WTC11 (cell line): ENCODE measurements at regions not wholly inside any gene's neighbourhood (a gene's known extent, or its start where the extent isn't known, plus 50 kb on each side); places are given as distances from the start of the nearest gene placed in this dataset.
A peak's percentile ranks its signal among the peaks of the same experiment; 100 is the strongest.

ENCODE experiments used
- ATAC-seq: fragments of 200-7000 bp; cut with Tn5 transposase; 2 replicates; pipeline ENCODE4 v1.10.0; 2021; ENCODE audit warnings: mild to moderate bottlenecking, moderate library complexity
- CTCF ChIA-PET: fragments of 300-600 bp; sonication (Branson Sonifier 250); formaldehyde crosslinking; loops from one replicate; lab custom pipeline; 2021; ENCODE audit warnings: antibody characterized with exemption; lab: Charles Lee
- POLR2A ChIA-PET: fragments of 350-600 bp; sonication (Branson Sonifier 250); formaldehyde crosslinking; loops from one replicate; lab custom pipeline; 2021; ENCODE audit warnings: antibody characterized with exemption; lab: Charles Lee
- DNase-seq: peaks from one replicate; pipeline ENCODE4 v3.0.0; 2021; ENCODE audit warnings: low spot score
- H3K27ac Mint-ChIP-seq: 2 replicates; pipeline ENCODE4 v1.8.0; 2021; ENCODE audit warnings: mixed read lengths
- H3K27me3 Mint-ChIP-seq: 2 replicates; pipeline ENCODE4 v1.8.0; 2021; ENCODE audit warnings: low read depth, mild to moderate bottlenecking, moderate library complexity, mixed read lengths
- H3K36me3 Mint-ChIP-seq: 2 replicates; pipeline ENCODE4 v1.8.0; 2021; ENCODE audit warnings: mixed read lengths
- H3K4me1 Mint-ChIP-seq: 2 replicates; pipeline ENCODE4 v1.8.0; 2022; ENCODE audit warnings: mixed read lengths
- H3K4me3 Mint-ChIP-seq: 2 replicates; pipeline ENCODE4 v1.8.0; 2021; ENCODE audit warnings: mild to moderate bottlenecking, moderate library complexity, mixed read lengths
- H3K9me3 Mint-ChIP-seq: 2 replicates; pipeline ENCODE4 v1.8.0; 2021; ENCODE audit warnings: mixed read lengths
- ESRRA ChIP-seq: sonication (generic); formaldehyde crosslinking; IDR thresholded peaks from 2 replicates; pipeline ENCODE4 v1.8.1; 2022; ENCODE audit warnings: mild to moderate bottlenecking, missing genetic modification reagents, borderline replicate concordance
- FOXJ3 ChIP-seq: sonication (generic); formaldehyde crosslinking; IDR thresholded peaks from 2 replicates; pipeline ENCODE4 v1.9.0; 2021; ENCODE audit warnings: missing genetic modification reagents, mild to moderate bottlenecking, borderline replicate concordance
- GTF2I ChIP-seq: fragments of 250-450 bp; sonication (Bioruptor Pico); conservative IDR thresholded peaks from 2 replicates; pipeline ENCODE4 v1.4.0; 2021; ENCODE audit warnings: mild to moderate bottlenecking
- NFATC4 ChIP-seq: fragments of 250-450 bp; sonication (Bioruptor Pico); IDR thresholded peaks from 2 replicates; pipeline ENCODE4 v1.9.0; 2021; ENCODE audit warnings: mild to moderate bottlenecking
- NR2C2 ChIP-seq: sonication (generic); formaldehyde crosslinking; IDR thresholded peaks from 2 replicates; pipeline ENCODE4 v1.8.0; 2022; ENCODE audit warnings: mild to moderate bottlenecking, missing genetic modification reagents
- PRRX2 ChIP-seq: fragments of 250-450 bp; sonication (Bioruptor Pico); IDR thresholded peaks from 2 replicates; pipeline ENCODE4 v1.8.0; 2021; ENCODE audit warnings: mild to moderate bottlenecking
- TEAD1 ChIP-seq: sonication (generic); formaldehyde crosslinking; IDR thresholded peaks from 2 replicates; pipeline ENCODE4 v1.8.0; 2022; ENCODE audit warnings: mild to moderate bottlenecking, missing genetic modification reagents
- TEAD4 ChIP-seq: sonication (generic); formaldehyde crosslinking; IDR thresholded peaks from 2 replicates; pipeline ENCODE4 v1.8.0; 2022; ENCODE audit warnings: mild to moderate bottlenecking, missing genetic modification reagents
- TP53 ChIP-seq: sonication (generic); formaldehyde crosslinking; IDR thresholded peaks from 2 replicates; pipeline ENCODE4 v1.8.1; 2023; ENCODE audit warnings: mild to moderate bottlenecking, missing genetic modification reagents
- ZBTB21 ChIP-seq: sonication (generic); formaldehyde crosslinking; IDR thresholded peaks from 2 replicates; pipeline ENCODE4 v1.8.1; 2023; ENCODE audit warnings: mild to moderate bottlenecking, missing genetic modification reagents, borderline replicate concordance
- ZNF121 ChIP-seq: sonication (generic); formaldehyde crosslinking; IDR thresholded peaks from 2 replicates; pipeline ENCODE4 v1.8.0; 2023; ENCODE audit warnings: missing genetic modification reagents
- ZNF219 ChIP-seq: sonication (generic); formaldehyde crosslinking; IDR thresholded peaks from 2 replicates; pipeline ENCODE4 v1.8.0; 2023; ENCODE audit warnings: missing genetic modification reagents, mild to moderate bottlenecking, borderline replicate concordance
- ZNF317 ChIP-seq: sonication (generic); formaldehyde crosslinking; IDR thresholded peaks from 2 replicates; pipeline ENCODE4 v1.8.1; 2023; ENCODE audit warnings: low read depth, mild to moderate bottlenecking, moderate library complexity, missing genetic modification reagents, borderline replicate concordance
- ZNF423 ChIP-seq: fragments of 250-450 bp; sonication (Bioruptor Pico); IDR thresholded peaks from 2 replicates; pipeline ENCODE4 v2.1.2; 2022; ENCODE audit warnings: mild to moderate bottlenecking, moderate library complexity
- ZNF671 ChIP-seq: fragments of 250-450 bp; sonication (Bioruptor Pico); IDR thresholded peaks from 2 replicates; pipeline ENCODE4 v1.8.0; 2021; ENCODE audit warnings: mild to moderate bottlenecking
- TF ChIP-seq, protein P1 (sequence below): fragments of 250-450 bp; sonication (Bioruptor Pico); IDR thresholded peaks from 2 replicates; pipeline ENCODE4 v1.9.0; 2021; ENCODE audit warnings: mild to moderate bottlenecking
- TF ChIP-seq, protein P2 (sequence below): sonication (generic); formaldehyde crosslinking; IDR thresholded peaks from 2 replicates; pipeline ENCODE4 v1.8.0; 2022; ENCODE audit warnings: mild to moderate bottlenecking, missing genetic modification reagents
- TF ChIP-seq, protein P3 (sequence below): sonication (generic); formaldehyde crosslinking; IDR thresholded peaks from 2 replicates; pipeline ENCODE4 v1.8.0; 2023; ENCODE audit warnings: mild to moderate bottlenecking, missing genetic modification reagents
- TF ChIP-seq, protein P4 (sequence below): sonication (generic); formaldehyde crosslinking; IDR thresholded peaks from 2 replicates; pipeline ENCODE4 v1.8.0; 2023; ENCODE audit warnings: missing genetic modification reagents
- TF ChIP-seq, protein P5 (sequence below): sonication (generic); formaldehyde crosslinking; IDR thresholded peaks from 2 replicates; pipeline ENCODE4 v1.8.0; 2022; ENCODE audit warnings: mild to moderate bottlenecking, missing genetic modification reagents
- TF ChIP-seq, protein P6 (sequence below): sonication (generic); formaldehyde crosslinking; IDR thresholded peaks from 2 replicates; pipeline ENCODE4 v1.8.0; 2022; ENCODE audit warnings: mild to moderate bottlenecking, missing genetic modification reagents

DNA sequence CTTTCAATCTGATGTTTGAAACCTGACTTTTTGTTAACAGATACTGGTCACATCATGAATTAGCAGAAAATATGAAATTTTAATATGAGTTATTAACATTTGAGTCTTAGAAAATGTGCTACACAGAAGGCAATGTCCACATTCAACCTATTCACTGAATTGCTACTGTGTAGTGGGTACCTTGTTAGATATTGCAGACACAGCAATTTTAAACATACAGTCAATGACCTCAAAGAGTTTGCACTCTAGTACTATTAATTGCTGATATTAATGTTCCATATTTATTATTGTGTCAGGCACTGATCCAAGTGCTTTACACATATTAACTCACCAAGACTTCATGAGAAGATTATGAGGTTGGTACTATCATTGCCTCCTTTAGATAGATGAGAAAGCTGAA, 385.4 kb upstream of the PKDCC start:
- CTCF ChIA-PET: no interaction called here
- no peak for ATAC-seq
- TF ChIP-seq NR2C2 (no peak), TEAD1 (CRISPR knock-in tag) (no peak), ZNF671 (CRISPR knock-in tag) (no peak), ZNF423 (CRISPR knock-in tag) (no peak), ZNF121 (CRISPR knock-in tag) (no peak)
- TF ChIP-seq, protein P1, sequence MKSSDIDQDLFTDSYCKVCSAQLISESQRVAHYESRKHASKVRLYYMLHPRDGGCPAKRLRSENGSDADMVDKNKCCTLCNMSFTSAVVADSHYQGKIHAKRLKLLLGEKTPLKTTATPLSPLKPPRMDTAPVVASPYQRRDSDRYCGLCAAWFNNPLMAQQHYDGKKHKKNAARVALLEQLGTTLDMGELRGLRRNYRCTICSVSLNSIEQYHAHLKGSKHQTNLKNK (CRISPR knock-in tag): no peak
- POLR2A ChIA-PET: no interaction called here
- Mint-ChIP-seq H3K4me3 (no peak overlapping the region), H3K36me3 (no peaks in the 10 kb centered on the region), H3K27me3 (no peaks in the 10 kb centered on the region), H3K4me1 (peaks cover 18% of the 10 kb centered on the region), H3K27ac (no peak overlapping the region), H3K9me3 (peaks cover 8% of the 10 kb centered on the region)
- DNase-seq: no peak

DNA sequence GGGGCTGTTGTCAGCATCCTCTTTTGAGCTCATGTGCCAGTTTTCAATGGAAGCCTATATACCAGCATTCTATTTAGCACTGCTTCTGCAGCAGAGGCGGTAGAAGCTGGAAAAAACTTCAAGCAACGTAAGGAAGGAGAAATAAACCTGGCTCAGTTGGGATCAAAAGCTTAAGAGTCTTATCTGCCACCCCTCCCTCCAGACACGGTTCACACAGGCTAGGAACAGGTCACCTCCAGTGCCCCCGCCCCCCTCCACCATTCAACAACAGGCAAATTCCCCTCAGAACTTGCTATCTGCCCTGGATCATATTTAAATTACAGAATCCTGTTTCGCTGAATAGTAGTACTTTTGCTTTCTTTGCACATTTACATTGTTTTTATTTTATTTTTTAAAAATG, 384.8 kb upstream of the PKDCC start:
- Mint-ChIP-seq H3K27ac (no peak overlapping the region), H3K4me1 (peaks cover 22% of the 10 kb centered on the region), H3K36me3 (no peaks in the 10 kb centered on the region), H3K27me3 (no peaks in the 10 kb centered on the region), H3K9me3 (peaks cover 8% of the 10 kb centered on the region), H3K4me3 (no peak overlapping the region)
- DNase-seq (no peak), ATAC-seq (no peak)
- TF ChIP-seq TEAD4 (CRISPR knock-in tag) (no peak), GTF2I (no peak), PRRX2 (no peak), ZBTB21 (no peak)
- TF ChIP-seq, protein P2, sequence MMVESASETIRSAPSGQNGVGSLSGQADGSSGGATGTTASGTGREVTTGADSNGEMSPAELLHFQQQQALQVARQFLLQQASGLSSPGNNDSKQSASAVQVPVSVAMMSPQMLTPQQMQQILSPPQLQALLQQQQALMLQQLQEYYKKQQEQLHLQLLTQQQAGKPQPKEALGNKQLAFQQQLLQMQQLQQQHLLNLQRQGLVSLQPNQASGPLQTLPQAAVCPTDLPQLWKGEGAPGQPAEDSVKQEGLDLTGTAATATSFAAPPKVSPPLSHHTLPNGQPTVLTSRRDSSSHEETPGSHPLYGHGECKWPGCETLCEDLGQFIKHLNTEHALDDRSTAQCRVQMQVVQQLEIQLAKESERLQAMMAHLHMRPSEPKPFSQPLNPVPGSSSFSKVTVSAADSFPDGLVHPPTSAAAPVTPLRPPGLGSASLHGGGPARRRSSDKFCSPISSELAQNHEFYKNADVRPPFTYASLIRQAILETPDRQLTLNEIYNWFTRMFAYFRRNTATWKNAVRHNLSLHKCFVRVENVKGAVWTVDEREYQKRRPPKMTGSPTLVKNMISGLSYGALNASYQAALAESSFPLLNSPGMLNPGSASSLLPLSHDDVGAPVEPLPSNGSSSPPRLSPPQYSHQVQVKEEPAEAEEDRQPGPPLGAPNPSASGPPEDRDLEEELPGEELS: no peak
- TF ChIP-seq, protein P3, sequence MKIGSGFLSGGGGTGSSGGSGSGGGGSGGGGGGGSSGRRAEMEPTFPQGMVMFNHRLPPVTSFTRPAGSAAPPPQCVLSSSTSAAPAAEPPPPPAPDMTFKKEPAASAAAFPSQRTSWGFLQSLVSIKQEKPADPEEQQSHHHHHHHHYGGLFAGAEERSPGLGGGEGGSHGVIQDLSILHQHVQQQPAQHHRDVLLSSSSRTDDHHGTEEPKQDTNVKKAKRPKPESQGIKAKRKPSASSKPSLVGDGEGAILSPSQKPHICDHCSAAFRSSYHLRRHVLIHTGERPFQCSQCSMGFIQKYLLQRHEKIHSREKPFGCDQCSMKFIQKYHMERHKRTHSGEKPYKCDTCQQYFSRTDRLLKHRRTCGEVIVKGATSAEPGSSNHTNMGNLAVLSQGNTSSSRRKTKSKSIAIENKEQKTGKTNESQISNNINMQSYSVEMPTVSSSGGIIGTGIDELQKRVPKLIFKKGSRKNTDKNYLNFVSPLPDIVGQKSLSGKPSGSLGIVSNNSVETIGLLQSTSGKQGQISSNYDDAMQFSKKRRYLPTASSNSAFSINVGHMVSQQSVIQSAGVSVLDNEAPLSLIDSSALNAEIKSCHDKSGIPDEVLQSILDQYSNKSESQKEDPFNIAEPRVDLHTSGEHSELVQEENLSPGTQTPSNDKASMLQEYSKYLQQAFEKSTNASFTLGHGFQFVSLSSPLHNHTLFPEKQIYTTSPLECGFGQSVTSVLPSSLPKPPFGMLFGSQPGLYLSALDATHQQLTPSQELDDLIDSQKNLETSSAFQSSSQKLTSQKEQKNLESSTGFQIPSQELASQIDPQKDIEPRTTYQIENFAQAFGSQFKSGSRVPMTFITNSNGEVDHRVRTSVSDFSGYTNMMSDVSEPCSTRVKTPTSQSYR: no peak
- TF ChIP-seq, protein P4, sequence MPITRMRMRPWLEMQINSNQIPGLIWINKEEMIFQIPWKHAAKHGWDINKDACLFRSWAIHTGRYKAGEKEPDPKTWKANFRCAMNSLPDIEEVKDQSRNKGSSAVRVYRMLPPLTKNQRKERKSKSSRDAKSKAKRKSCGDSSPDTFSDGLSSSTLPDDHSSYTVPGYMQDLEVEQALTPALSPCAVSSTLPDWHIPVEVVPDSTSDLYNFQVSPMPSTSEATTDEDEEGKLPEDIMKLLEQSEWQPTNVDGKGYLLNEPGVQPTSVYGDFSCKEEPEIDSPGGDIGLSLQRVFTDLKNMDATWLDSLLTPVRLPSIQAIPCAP (CRISPR knock-in tag): no peak
- ChIA-PET POLR2A (no interaction called here), CTCF (no interaction called here)

DNA sequence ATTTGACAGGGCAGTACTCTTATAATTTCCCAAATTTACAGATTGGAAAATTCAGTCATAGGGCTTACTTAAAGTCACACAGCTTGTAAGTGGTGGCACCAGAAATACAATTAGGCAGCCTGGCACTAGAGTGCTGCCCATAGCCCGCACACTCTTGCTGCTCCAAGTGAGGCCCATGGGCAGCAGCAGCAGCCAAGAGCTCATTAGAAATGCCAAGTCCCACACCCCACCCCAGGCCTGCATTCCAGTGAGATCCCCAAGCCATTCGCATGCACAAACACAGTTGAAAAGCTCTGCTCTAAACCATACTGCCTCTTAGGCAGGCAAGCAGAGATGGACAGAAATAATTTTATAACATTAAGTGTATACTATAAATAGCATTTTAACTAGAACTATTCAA, 379.3 kb upstream of the PKDCC start:
- DNase-seq: peak; percentile 44
- peaks cover 27% of the 10 kb centered on the region for H3K4me1 Mint-ChIP-seq
- TF ChIP-seq TP53 (no peak), ZNF219 (CRISPR knock-in tag) (no peak), FOXJ3 (CRISPR knock-in tag) (no peak), ESRRA (no peak), NR2C2 (no peak), GTF2I (no peak), ZNF121 (CRISPR knock-in tag) (no peak), NFATC4 (CRISPR knock-in tag) (no peak), ZNF317 (CRISPR knock-in tag) (no peak)
- TF ChIP-seq, protein P5, sequence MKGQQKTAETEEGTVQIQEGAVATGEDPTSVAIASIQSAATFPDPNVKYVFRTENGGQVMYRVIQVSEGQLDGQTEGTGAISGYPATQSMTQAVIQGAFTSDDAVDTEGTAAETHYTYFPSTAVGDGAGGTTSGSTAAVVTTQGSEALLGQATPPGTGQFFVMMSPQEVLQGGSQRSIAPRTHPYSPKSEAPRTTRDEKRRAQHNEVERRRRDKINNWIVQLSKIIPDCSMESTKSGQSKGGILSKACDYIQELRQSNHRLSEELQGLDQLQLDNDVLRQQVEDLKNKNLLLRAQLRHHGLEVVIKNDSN: no peak
- TF ChIP-seq, protein P6, sequence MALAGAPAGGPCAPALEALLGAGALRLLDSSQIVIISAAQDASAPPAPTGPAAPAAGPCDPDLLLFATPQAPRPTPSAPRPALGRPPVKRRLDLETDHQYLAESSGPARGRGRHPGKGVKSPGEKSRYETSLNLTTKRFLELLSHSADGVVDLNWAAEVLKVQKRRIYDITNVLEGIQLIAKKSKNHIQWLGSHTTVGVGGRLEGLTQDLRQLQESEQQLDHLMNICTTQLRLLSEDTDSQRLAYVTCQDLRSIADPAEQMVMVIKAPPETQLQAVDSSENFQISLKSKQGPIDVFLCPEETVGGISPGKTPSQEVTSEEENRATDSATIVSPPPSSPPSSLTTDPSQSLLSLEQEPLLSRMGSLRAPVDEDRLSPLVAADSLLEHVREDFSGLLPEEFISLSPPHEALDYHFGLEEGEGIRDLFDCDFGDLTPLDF (CRISPR knock-in tag): no peak
- TF ChIP-seq, all 79 proteins: peak for 0
- Mint-ChIP-seq H3K27ac (no peak overlapping the region), H3K4me3 (no peak overlapping the region), H3K36me3 (no peaks in the 10 kb centered on the region), H3K27me3 (no peaks in the 10 kb centered on the region; the same call in 1 of the 2 replicates), H3K9me3 (no peaks in the 10 kb centered on the region)
- ChIA-PET POLR2A (no interaction called here), CTCF (interaction anchor here (0.5 to 1.1 kb wide), 2 partner anchors 31 to 353 kb away, joined by 3 to 5 read pairs; no protein-coding TSS in a partner anchor)
- ATAC-seq: peak; percentile 88
